ENCODE measurements at regions not wholly inside any gene's neighbourhood (a gene's known extent, or its start where the extent isn't known, plus 50 kb on each side); places are given as distances from the start of the nearest gene placed in this dataset.
A peak's percentile ranks its signal among the peaks of the same experiment; 100 is the strongest.

- ATAC-seq (no peak), DNase-seq (no peak)
- intact Hi-C loops (cut with DNase I; ENCODE audit: low total_unique reads) (loop anchor here (5.0 kb wide), 1 partner anchor 187 kb away; the partner anchor contains the start of gene ATXN1), in situ Hi-C loops (cut with MboI; ENCODE audit: low sequenced_read_pairs in 4 of 4) (loop anchor here in 3 of 4 donors (25.0 kb wide), 3 partner anchors 137 to 612 kb away; no protein-coding TSS in a partner anchor)
- no peak overlapping the region for H3K27ac ChIP-seq
- TF ChIP-seq CTCF (IDR thresholded peaks at IDR 0.05 in 4 of 5, conservative IDR thresholded peaks at IDR 0.05 in 1 of 5) (no peak), POLR2A (IDR thresholded peaks at IDR 0.05) (no peak)
- H3K4me3 ChIP-seq, result no peak overlapping the region
- H3K36me3 ChIP-seq, result no peaks in the 10 kb centered on the region
- peaks cover 21% of the 10 kb centered on the region in 2 donors for H3K4me1 ChIP-seq
- no peaks in the 10 kb centered on the region for H3K9me3 ChIP-seq
- no peaks in the 10 kb centered on the region for H3K27me3 ChIP-seq
Measured at GRCh38 chr6:16949716-16950115, 152.1 kb upstream of the STMND1 start.

- peak overlapping the region in 2 of 4 donors; percentile 71 to 74 for H3K27ac ChIP-seq
- H3K36me3 ChIP-seq, result no peaks in the 10 kb centered on the region
- TF ChIP-seq CTCF (IDR thresholded peaks at IDR 0.05 in 4 of 5, conservative IDR thresholded peaks at IDR 0.05 in 1 of 5) (no peak), POLR2A (IDR thresholded peaks at IDR 0.05) (no peak)
- no peaks in the 10 kb centered on the region for H3K9me3 ChIP-seq
- DNase-seq (no peak), ATAC-seq (no peak)
- peaks cover 21% of the 10 kb centered on the region in 2 donors for H3K4me1 ChIP-seq
- H3K27me3 ChIP-seq, result no peaks in the 10 kb centered on the region
- H3K4me3 ChIP-seq, result no peak overlapping the region
- intact Hi-C loops (cut with DNase I; ENCODE audit: low total_unique reads), result loop anchor here (5.0 kb wide), 1 partner anchor 186 kb away; the partner anchor contains the start of gene ATXN1
- in situ Hi-C loops (cut with MboI; ENCODE audit: low sequenced_read_pairs in 4 of 4), result no loop called here
Measured at GRCh38 chr6:16948396-16948795, 153.5 kb upstream of the STMND1 start.

GRCh38 chr6:16947375-16948015 lies 154.4 kb upstream of the STMND1 start:
- Histone ChIP-seq H3K4me1 (peaks cover 21% of the 10 kb centered on the region in 2 donors), H3K36me3 (no peaks in the 10 kb centered on the region), H3K27me3 (no peaks in the 10 kb centered on the region), H3K4me3 (no peak overlapping the region), H3K9me3 (no peaks in the 10 kb centered on the region), H3K27ac (peak overlapping the region; percentile 52 to 75 (median 72))
- intact Hi-C loops (cut with DNase I; ENCODE audit: low total_unique reads) (loop anchor here (5.0 kb wide), 1 partner anchor 185 kb away; the partner anchor contains the start of gene ATXN1), in situ Hi-C loops (cut with MboI; ENCODE audit: low sequenced_read_pairs in 4 of 4) (no loop called here)
- TF ChIP-seq POLR2A (IDR thresholded peaks at IDR 0.05), result no peak
- TF ChIP-seq CTCF (IDR thresholded peaks at IDR 0.05 in 4 of 5, conservative IDR thresholded peaks at IDR 0.05 in 1 of 5), result no peak
- peak; percentile 64 to 77 for DNase-seq
- ATAC-seq, result peak; percentile 96 to 99

GRCh38 chr6:16944596-16944995 lies 157.3 kb upstream of the STMND1 start:
- Histone ChIP-seq H3K4me3 (no peak overlapping the region), H3K9me3 (no peaks in the 10 kb centered on the region), H3K4me1 (peaks cover 21% of the 10 kb centered on the region in 2 donors), H3K27ac (no peak overlapping the region), H3K36me3 (no peaks in the 10 kb centered on the region), H3K27me3 (no peaks in the 10 kb centered on the region)
- no peak for ATAC-seq
- TF ChIP-seq POLR2A (IDR thresholded peaks at IDR 0.05) (no peak), CTCF (IDR thresholded peaks at IDR 0.05 in 4 of 5, conservative IDR thresholded peaks at IDR 0.05 in 1 of 5) (no peak)
- DNase-seq, result no peak
- intact Hi-C loops (cut with DNase I; ENCODE audit: low total_unique reads), result no loop called here
- in situ Hi-C loops (cut with MboI; ENCODE audit: low sequenced_read_pairs in 4 of 4), result no loop called here
